Suprapubic skin (tissue), 4 donors: ENCODE measurements at regions not wholly inside any gene's neighbourhood (a gene's known extent, or its start where the extent isn't known, plus 50 kb on each side); places are given as distances from the start of the nearest gene placed in this dataset.

Experiments used
- EP300 ChIP-seq: sonication (generic); formaldehyde crosslinking; IDR thresholded peaks from one replicate; pipeline ENCODE4 v1.6.1; 2017; ENCODE audit warnings: antibody characterized with exemption
- POLR2A ChIP-seq, 2 donors: fragments of 450-650 bp; IDR thresholded peaks; one replicate each; pipeline ENCODE4 v1.6.1; 2017; ENCODE audit warnings: antibody characterized with exemption in 2 of 2, mild to moderate bottlenecking in 2 of 2, moderate library complexity in 2 of 2
- POLR2AphosphoS5 ChIP-seq, 3 donors: sonication (generic); formaldehyde crosslinking; IDR thresholded peaks; one replicate each; pipeline ENCODE4 v1.6.1; 2017; ENCODE audit warnings: antibody characterized with exemption in 3 of 3
- TF ChIP-seq, protein P1 (sequence below), 2 donors: fragments of 200-600 bp in 1 of 2; fragments of 450-650 bp in 1 of 2; sonication (generic) in 1 of 2; IDR thresholded peaks; one replicate each; pipeline ENCODE4 v1.5.1; 2016 to 2019; ENCODE audit warnings: antibody characterized with exemption in 2 of 2, mild to moderate bottlenecking in 1 of 2, moderate library complexity in 1 of 2

DNA sequence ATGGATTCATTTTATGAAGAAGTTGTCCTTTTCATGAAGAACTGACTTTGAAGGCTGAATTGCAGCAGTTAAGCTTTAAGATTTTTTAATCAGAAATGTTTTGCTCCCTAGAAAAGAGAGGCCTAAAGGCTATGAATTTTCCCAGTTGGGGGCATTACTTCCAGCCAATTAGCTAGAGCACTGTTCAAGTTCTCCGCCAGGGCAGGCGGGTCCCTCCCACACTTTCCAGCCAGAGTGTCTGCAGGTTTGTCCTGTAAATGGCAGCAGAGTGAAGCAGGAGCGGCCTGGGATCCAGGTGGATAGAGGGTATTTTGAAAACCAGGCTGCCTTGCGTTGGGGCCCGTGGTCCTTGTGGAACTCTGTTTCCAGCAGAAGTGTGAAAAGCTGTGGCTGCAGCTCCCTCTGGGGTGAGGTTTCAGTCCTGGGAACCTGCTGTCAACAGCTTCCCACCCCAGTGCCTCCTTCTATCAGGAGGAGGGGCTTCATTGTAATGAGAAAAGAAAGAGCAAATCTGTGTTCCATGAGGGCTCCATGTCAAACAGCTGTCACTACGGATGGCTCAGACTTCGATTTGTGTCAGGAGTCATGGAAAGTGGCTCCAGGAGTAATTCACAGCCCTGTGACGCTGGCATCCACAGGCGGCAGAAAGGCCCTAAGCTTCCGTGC is 210.7 kb upstream of the TMEM132C start:
- TF ChIP-seq, protein P1, sequence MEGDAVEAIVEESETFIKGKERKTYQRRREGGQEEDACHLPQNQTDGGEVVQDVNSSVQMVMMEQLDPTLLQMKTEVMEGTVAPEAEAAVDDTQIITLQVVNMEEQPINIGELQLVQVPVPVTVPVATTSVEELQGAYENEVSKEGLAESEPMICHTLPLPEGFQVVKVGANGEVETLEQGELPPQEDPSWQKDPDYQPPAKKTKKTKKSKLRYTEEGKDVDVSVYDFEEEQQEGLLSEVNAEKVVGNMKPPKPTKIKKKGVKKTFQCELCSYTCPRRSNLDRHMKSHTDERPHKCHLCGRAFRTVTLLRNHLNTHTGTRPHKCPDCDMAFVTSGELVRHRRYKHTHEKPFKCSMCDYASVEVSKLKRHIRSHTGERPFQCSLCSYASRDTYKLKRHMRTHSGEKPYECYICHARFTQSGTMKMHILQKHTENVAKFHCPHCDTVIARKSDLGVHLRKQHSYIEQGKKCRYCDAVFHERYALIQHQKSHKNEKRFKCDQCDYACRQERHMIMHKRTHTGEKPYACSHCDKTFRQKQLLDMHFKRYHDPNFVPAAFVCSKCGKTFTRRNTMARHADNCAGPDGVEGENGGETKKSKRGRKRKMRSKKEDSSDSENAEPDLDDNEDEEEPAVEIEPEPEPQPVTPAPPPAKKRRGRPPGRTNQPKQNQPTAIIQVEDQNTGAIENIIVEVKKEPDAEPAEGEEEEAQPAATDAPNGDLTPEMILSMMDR (IDR thresholded peaks at IDR 0.05) = no peak
- TF ChIP-seq POLR2A (IDR thresholded peaks at IDR 0.05) = no peak
- no peak for TF ChIP-seq POLR2AphosphoS5 (IDR thresholded peaks at IDR 0.05)
- TF ChIP-seq EP300 = no peak
